ENCODE measurements at regions not wholly inside any gene's neighbourhood (a gene's known extent, or its start where the extent isn't known, plus 50 kb on each side); places are given as distances from the start of the nearest gene placed in this dataset.

DNA sequence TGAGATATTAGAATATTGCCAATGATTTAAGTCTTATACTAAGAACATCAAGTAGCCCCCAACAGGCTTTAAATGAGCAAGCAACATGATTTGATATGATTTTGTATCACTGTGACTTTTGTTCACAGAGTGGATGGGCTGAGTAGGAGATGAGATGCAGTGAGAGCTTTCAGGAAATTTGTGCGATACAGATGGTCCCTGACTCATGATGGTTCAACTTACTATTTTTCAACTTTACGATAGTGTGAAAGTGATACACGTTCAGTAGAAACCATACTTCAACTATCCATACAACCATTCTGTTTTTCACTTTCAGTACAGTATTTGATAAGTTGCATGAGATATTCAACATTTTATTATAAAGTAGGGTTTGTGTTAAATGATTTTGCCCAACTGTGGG is 78.7 kb upstream of the NWD2 start:
- TF ChIP-seq, protein P1, sequence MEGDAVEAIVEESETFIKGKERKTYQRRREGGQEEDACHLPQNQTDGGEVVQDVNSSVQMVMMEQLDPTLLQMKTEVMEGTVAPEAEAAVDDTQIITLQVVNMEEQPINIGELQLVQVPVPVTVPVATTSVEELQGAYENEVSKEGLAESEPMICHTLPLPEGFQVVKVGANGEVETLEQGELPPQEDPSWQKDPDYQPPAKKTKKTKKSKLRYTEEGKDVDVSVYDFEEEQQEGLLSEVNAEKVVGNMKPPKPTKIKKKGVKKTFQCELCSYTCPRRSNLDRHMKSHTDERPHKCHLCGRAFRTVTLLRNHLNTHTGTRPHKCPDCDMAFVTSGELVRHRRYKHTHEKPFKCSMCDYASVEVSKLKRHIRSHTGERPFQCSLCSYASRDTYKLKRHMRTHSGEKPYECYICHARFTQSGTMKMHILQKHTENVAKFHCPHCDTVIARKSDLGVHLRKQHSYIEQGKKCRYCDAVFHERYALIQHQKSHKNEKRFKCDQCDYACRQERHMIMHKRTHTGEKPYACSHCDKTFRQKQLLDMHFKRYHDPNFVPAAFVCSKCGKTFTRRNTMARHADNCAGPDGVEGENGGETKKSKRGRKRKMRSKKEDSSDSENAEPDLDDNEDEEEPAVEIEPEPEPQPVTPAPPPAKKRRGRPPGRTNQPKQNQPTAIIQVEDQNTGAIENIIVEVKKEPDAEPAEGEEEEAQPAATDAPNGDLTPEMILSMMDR (IDR thresholded peaks at IDR 0.05), result no peak
- no peak for TF ChIP-seq EP300 (IDR thresholded peaks at IDR 0.05)

All from stomach (tissue), 4 donors.